ENCODE measurements at regions not wholly inside any gene's neighbourhood (a gene's known extent, or its start where the extent isn't known, plus 50 kb on each side); places are given as distances from the start of the nearest gene placed in this dataset.
"Not testable (repeated sequence)": the region's sequence is repeated elsewhere in the genome, so short reads cannot be mapped to it uniquely, and the experiment has no call there.

DNA sequence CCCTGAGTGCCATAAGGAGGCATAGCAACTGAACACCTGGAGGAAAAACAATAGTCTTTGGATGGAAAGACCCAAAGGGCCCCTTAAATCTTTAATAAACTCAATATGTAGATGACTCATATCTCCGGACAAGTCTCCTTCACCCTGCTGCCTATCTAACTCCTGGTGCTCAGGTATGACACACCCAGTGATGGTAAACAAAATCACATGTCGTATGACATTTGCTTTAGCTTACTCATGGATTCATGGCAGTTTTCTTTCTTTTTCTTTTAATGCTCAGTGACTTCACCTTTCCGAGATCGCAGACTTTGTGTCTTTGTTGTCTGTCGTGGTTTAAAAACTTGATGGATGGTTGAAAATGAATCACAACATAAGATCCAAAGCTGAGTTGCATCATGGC lies 208.5 kb upstream of the PROX1 start:
- Mint-ChIP-seq H3K27me3 (ENCODE audit: insufficient read depth) (peaks cover 6% of the 10 kb centered on the region), H3K36me3 (ENCODE audit: low read depth) (no peaks in the 10 kb centered on the region), H3K4me1 (ENCODE audit: low read depth) (no peaks in the 10 kb centered on the region), H3K9me3 (no peaks in the 10 kb centered on the region), H3K4me3 (no peak overlapping the region), H3K27ac (no peak overlapping the region)
- intact Hi-C loops (cut with micrococcal nuclease), result no loop called here
- no peak for DNase-seq (ENCODE audit: low spot score)

DNA sequence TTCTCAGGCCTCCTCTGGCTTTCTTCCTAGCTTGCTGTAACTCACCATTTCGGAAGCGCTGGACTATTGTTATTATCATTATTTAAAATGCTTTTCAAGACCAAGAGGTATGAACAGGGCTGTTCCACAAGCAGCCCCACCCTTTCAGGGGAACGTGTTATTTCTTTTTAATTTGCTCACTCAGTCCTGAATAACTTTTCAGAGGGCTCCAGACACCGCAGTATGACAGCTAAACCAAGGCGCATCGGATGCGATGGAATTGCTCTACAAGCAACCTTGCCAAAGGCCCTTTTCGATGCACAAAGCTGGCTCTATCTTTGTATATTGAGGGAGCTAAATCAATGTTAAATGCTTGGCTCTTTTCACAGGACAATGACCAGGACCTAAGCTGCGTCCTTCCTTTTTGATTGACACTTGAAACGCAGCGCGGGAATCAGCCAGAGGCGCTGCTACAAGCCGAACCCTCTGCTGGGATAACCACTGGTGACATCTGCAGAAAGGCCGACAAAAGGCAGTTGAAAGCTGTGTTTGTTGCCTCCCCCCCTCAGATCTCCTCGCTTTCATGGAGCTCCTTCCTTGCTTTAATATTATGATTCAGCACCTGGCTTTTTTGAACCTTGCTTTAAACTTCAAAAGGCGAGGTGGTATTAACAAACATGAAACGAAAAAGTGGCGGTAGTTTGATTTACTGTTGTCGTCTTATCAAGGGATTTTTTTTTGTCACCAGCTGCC lies 204.7 kb upstream of the PROX1 start:
- DNase-seq (ENCODE audit: low spot score), result no peak
- Mint-ChIP-seq H3K36me3 (ENCODE audit: low read depth) (no peaks in the 10 kb centered on the region), H3K9me3 (no peaks in the 10 kb centered on the region), H3K27ac (no peak overlapping the region), H3K4me3 (no peak overlapping the region), H3K4me1 (ENCODE audit: low read depth) (no peaks in the 10 kb centered on the region), H3K27me3 (ENCODE audit: insufficient read depth) (peaks cover 6% of the 10 kb centered on the region)
- intact Hi-C loops (cut with micrococcal nuclease), result no loop called here

DNA sequence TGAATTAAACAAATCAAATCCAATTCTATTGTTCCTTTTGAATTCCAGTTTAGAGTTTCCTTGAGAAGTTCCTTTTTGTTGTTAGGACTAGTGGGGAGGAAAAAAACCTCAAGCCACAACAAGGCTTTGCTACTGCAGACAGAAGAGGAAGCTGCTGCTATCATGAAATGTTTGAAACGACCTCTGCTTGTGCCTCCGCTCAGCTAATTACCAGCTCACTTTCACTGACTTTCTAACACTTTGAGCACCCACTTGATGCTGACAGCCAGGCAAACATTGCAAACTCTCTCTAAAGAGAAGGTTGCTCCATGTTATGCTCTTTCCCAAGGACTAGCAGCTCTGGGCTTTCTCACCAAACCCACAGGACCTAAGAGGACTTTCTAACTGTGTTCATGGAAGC lies 203.9 kb upstream of the PROX1 start:
- no peak overlapping the region for H3K27ac Mint-ChIP-seq
- no peak for DNase-seq (ENCODE audit: low spot score)
- H3K9me3 Mint-ChIP-seq, result no peaks in the 10 kb centered on the region
- no peaks in the 10 kb centered on the region for H3K36me3 Mint-ChIP-seq (ENCODE audit: low read depth)
- peaks cover 6% of the 10 kb centered on the region for H3K27me3 Mint-ChIP-seq (ENCODE audit: insufficient read depth)
- H3K4me1 Mint-ChIP-seq (ENCODE audit: low read depth), result no peaks in the 10 kb centered on the region
- no peak overlapping the region for H3K4me3 Mint-ChIP-seq
- intact Hi-C loops (cut with micrococcal nuclease), result no loop called here

DNA sequence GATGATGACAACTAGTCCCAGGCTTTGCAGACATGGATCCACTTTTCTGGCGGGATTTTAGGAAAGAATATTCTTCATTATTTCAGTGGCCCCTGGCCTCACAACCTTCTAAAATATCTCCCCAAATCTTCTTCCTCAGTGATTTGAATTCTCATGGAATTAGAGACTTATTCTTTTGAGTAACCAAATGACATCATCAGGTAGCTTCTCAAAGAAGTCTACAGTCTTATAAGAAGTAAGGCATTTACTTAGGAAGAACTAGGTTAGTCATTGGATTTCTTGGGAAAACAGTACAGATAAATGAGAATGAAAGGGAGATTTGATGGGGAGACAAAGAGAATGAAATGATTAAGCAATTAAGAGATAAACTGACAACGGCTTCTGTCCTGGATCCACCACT lies 201.1 kb upstream of the PROX1 start:
- Mint-ChIP-seq H3K27ac (no peak overlapping the region), H3K4me1 (ENCODE audit: low read depth) (no peaks in the 10 kb centered on the region), H3K4me3 (no peak overlapping the region), H3K36me3 (ENCODE audit: low read depth) (no peaks in the 10 kb centered on the region), H3K9me3 (no peaks in the 10 kb centered on the region), H3K27me3 (ENCODE audit: insufficient read depth) (no peaks in the 10 kb centered on the region)
- intact Hi-C loops (cut with micrococcal nuclease), result no loop called here
- no peak for DNase-seq (ENCODE audit: low spot score)

DNA sequence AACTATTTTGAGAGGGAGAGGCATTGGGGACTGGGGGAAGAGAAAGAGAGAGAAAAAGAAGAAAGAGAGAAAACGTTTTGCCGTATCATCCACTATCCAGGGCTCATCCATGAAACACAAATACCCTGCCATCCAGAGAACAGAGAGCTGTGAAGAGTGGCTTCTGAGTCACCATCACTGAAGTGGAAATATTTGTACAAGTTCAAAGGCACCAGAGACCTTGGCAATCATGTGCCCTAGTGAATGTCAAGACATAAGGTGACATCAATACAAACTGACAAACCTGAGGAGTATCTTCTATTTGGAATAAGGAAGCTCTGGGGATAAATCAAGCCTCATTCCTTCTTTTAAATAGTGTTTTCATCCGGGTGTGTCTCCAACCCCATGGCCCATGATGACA lies 197.2 kb upstream of the PROX1 start:
- Mint-ChIP-seq H3K4me3 (no peak overlapping the region), H3K27me3 (ENCODE audit: insufficient read depth) (no peaks in the 10 kb centered on the region), H3K27ac (no peak overlapping the region), H3K4me1 (ENCODE audit: low read depth) (no peaks in the 10 kb centered on the region), H3K9me3 (peaks cover 1% of the 10 kb centered on the region), H3K36me3 (ENCODE audit: low read depth) (no peaks in the 10 kb centered on the region)
- intact Hi-C loops (cut with micrococcal nuclease), result no loop called here
- no peak for DNase-seq (ENCODE audit: low spot score)

DNA sequence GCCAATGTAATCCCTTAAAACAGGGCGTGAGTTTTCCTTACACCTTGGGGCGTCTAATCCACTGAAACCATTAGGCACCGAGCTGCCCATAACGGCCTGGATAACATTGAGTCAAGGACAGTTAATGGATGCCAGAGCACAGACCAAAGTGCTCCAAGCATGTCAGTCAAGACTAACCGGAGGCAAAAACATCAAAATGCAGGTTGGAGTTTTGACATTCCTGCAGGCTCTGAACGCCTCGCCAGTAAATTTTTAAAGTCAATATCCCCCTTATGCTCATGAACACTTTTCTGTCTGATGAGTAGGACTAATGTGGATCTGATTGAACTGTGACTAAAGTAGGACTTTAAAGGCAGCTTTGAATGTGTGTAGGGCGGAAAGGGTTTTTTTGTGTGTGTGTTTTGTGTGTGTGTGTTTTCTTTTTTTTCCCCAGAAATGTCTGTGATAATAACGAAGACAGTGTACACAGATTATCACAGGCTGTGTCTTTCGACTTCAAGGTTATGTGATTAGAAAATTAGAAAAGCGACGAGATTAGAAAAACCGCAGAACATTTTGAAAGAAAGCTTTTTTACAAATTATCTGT lies 194.2 kb upstream of the PROX1 start:
- intact Hi-C loops (cut with micrococcal nuclease), result no loop called here

DNA sequence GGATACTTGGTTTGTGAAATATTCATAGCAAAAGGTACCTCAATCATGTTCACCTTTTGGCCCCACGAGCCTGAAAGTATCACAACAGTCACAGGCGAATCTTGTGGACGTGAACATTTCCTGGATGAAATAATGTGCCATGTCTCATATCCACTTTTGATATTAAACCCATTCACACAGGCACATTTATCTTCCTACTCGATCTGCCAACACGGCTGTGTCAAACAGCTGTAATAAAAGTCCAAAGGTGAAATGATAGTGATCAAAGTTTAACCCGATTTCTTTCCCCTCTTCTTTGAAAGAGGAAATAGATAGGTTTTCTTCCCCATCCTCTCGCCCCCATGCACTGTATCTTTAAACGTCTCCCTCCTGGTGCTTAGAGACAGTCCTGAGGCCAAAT lies 191.2 kb upstream of the PROX1 start:
- peaks cover 4% of the 10 kb centered on the region for H3K9me3 Mint-ChIP-seq
- intact Hi-C loops (cut with micrococcal nuclease), result no loop called here
- H3K27ac Mint-ChIP-seq, result no peak overlapping the region
- H3K36me3 Mint-ChIP-seq (ENCODE audit: low read depth), result no peaks in the 10 kb centered on the region
- H3K4me3 Mint-ChIP-seq, result no peak overlapping the region
- DNase-seq (ENCODE audit: low spot score), result no peak
- no peaks in the 10 kb centered on the region for H3K4me1 Mint-ChIP-seq (ENCODE audit: low read depth)
- no peaks in the 10 kb centered on the region for H3K27me3 Mint-ChIP-seq (ENCODE audit: insufficient read depth)

More for the DNA sequence above, 194.2 kb upstream of the PROX1 start:
- no peak overlapping the region for H3K27ac Mint-ChIP-seq
- no peaks in the 10 kb centered on the region for H3K27me3 Mint-ChIP-seq (ENCODE audit: insufficient read depth)
- H3K4me1 Mint-ChIP-seq (ENCODE audit: low read depth), result no peaks in the 10 kb centered on the region
- no peak for DNase-seq (ENCODE audit: low spot score)
- no peaks in the 10 kb centered on the region for H3K36me3 Mint-ChIP-seq (ENCODE audit: low read depth)
- peaks cover 4% of the 10 kb centered on the region for H3K9me3 Mint-ChIP-seq
- no peak overlapping the region for H3K4me3 Mint-ChIP-seq

DNA sequence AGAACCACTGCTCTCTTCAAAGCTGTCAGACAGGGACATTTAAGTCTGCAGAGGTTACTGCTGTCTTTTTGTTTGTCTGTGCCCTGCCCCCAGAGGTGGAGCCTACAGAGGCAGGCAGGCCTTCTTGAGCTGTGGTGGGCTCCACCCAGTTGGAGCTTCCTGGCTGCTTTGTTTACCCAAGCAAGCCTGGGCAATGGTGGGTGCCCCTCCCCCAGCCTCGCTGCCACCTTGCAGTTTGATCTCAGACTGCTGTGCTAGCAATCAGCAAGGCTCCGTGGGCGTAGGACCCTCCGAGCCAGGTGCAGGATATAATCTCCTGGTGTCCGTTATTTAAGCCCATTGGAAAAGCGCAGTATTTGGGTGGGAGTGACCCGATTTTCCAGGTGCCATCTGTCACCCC lies 179.5 kb upstream of the PROX1 start:
- H3K4me1 Mint-ChIP-seq (ENCODE audit: low read depth); intact Hi-C loops (cut with micrococcal nuclease); H3K9me3 Mint-ChIP-seq; H3K27ac Mint-ChIP-seq; H3K4me3 Mint-ChIP-seq; H3K36me3 Mint-ChIP-seq (ENCODE audit: low read depth); DNase-seq (ENCODE audit: low spot score); H3K27me3 Mint-ChIP-seq (ENCODE audit: insufficient read depth): not testable (repeated sequence)

DNA sequence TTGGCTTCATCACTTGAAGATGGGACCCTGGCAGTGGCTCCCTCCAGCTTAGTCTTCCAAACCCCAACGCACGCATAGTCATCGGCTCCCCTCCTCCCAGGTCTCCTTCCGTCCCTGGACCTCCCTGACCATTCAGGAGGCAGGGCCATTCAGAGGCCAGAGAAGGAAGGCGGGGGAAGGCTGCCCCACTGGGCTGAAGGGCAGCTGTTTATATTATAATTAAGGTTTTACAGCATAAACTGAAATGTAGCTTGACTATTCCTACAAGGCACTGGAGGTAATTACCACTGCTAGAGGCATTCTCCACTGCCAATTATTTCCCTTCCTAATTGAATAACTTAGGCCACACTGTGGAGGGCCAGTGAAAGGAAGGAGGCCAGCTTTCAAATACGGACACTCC lies 170.6 kb upstream of the PROX1 start:
- H3K27ac Mint-ChIP-seq, result no peak overlapping the region
- no peaks in the 10 kb centered on the region for H3K36me3 Mint-ChIP-seq (ENCODE audit: low read depth)
- no peaks in the 10 kb centered on the region for H3K4me1 Mint-ChIP-seq (ENCODE audit: low read depth)
- intact Hi-C loops (cut with micrococcal nuclease), result no loop called here
- H3K4me3 Mint-ChIP-seq, result no peak overlapping the region
- no peaks in the 10 kb centered on the region for H3K9me3 Mint-ChIP-seq
- H3K27me3 Mint-ChIP-seq (ENCODE audit: insufficient read depth), result no peaks in the 10 kb centered on the region
- DNase-seq (ENCODE audit: low spot score), result no peak

DNA sequence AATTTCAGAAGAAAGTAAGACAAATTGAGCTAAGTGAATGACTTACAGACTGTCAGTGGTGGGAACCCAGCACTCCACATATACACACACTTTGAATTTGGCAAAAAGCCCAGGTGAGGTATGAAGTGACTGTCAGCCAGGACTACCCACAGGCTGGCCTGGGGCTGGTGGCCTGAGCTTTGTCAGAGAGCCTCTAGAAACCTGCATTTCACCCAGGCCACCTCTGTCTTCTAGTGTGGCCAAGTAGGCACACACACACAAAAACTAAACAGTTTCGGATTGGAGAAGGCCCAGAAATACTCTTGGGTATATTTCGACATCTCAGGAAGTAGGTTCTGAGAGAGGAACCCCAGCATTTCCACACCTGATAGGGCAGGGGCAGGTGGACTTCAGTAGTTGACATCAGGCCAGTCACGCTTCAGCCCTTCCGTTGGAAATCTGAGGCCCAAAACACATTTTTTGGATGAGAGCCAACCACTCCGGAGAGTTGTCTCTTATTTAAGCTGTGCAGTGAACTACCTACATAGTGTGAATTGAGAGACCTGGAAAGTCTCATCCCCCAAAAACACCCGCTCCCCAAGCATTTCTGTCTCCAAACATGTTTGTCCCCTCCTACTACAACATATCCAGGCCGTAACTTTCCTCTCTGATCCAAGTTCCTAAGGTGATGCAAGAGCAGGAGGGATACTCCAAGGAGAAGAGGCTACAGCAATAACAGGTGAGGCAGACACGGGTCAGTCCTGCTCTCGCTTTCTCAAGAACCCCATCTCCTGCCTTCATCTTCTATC lies 167.2 kb upstream of the PROX1 start:
- H3K27me3 Mint-ChIP-seq (ENCODE audit: insufficient read depth), result no peaks in the 10 kb centered on the region
- no peaks in the 10 kb centered on the region for H3K9me3 Mint-ChIP-seq
- no peaks in the 10 kb centered on the region for H3K36me3 Mint-ChIP-seq (ENCODE audit: low read depth)
- DNase-seq (ENCODE audit: low spot score), result no peak
- no peak overlapping the region for H3K4me3 Mint-ChIP-seq
- H3K4me1 Mint-ChIP-seq (ENCODE audit: low read depth), result no peaks in the 10 kb centered on the region
- H3K27ac Mint-ChIP-seq, result no peak overlapping the region
- intact Hi-C loops (cut with micrococcal nuclease), result no loop called here

DNA sequence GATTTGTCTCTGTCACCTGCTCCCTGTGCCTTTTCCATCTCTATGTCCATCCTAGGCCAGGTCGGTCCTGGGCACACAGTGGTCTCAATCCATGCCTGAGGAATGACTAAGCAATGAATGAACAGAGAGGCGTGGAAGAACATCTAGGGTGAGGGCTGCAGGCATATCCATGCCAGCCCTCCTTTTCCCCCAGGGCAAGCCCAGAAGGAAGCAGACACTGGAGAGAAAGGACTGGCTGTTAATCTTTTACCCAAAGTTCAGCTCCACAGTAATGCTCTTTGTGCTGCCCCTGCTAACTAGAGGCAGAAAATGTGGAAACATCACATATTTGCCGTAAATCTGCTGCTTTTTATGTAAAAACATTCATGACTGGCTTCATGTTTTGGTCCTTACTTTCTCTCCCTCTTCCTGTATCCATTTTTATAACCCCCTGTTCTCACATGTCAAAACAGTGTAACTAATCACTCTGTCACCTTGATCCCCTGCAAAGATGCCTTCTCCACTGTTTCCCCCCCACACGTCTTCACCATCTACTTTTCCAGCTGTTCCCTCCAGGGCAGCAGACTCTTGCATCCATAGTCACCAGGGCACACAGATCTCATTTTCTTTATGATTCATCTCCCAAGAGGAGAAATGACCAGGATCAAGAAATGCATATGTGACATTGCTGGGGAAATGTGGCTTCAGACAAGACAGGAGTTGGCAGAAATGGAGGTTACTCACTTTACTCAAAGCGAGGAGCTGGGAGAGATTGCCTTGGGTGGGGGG lies 166.4 kb upstream of the PROX1 start:
- Mint-ChIP-seq H3K4me1 (ENCODE audit: low read depth) (no peaks in the 10 kb centered on the region), H3K9me3 (no peaks in the 10 kb centered on the region), H3K27me3 (ENCODE audit: insufficient read depth) (no peaks in the 10 kb centered on the region), H3K27ac (no peak overlapping the region), H3K36me3 (ENCODE audit: low read depth) (no peaks in the 10 kb centered on the region), H3K4me3 (no peak overlapping the region)
- no peak for DNase-seq (ENCODE audit: low spot score)
- intact Hi-C loops (cut with micrococcal nuclease), result no loop called here

DNA sequence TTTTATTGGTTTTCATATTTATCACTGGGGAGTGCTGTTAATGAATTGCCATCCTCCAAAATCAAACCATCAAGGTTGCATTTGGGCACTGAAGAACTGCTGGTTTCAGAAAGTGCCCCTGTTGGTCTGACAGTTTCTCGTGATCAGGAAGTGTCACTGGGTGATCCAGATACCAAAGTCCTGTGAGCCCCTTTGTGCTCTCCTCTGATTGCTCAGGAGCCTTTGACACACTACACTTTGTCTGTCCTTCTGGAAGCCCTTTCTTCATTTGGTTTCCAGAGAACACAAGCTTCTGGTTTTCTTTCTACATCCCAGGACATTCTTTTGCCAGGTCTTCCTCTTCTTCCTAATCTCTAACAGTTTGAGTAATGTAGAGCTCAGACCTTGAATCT lies 165.8 kb upstream of the PROX1 start:
- DNase-seq (ENCODE audit: low spot score), result no peak
- Mint-ChIP-seq H3K4me1 (ENCODE audit: low read depth) (no peaks in the 10 kb centered on the region), H3K36me3 (ENCODE audit: low read depth) (no peaks in the 10 kb centered on the region), H3K4me3 (no peak overlapping the region), H3K27me3 (ENCODE audit: insufficient read depth) (no peaks in the 10 kb centered on the region), H3K27ac (no peak overlapping the region), H3K9me3 (no peaks in the 10 kb centered on the region)
- intact Hi-C loops (cut with micrococcal nuclease), result no loop called here

DNA sequence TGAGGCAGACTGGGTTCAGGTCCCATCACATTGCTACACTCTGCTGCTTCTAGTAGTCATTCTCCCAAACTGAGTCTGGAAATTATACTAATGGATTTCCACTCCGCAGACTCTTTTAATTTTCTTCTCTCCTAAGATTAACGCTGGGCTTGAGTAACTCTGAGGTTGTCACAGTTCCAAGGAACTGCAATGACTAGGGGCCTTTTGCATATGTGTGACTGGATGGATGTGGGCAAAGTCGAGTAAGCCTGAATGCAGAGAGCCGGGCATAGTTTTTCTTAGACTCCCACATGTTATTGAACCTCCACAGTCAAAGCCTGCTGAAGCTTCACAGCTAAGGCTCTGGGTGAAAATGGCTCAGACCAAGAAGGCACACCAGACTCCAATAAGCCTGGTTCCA lies 160.9 kb upstream of the PROX1 start:
- Mint-ChIP-seq H3K36me3 (ENCODE audit: low read depth) (no peaks in the 10 kb centered on the region), H3K27ac (no peak overlapping the region), H3K9me3 (no peaks in the 10 kb centered on the region)

More for the DNA sequence above, 160.9 kb upstream of the PROX1 start:
- H3K4me3 Mint-ChIP-seq, result no peak overlapping the region
- no peaks in the 10 kb centered on the region for H3K4me1 Mint-ChIP-seq (ENCODE audit: low read depth)
- intact Hi-C loops (cut with micrococcal nuclease), result no loop called here
- no peak for DNase-seq (ENCODE audit: low spot score)
- H3K27me3 Mint-ChIP-seq (ENCODE audit: insufficient read depth), result no peaks in the 10 kb centered on the region
